ENCODE measurements at regions not wholly inside any gene's neighbourhood (a gene's known extent, or its start where the extent isn't known, plus 50 kb on each side); places are given as distances from the start of the nearest gene placed in this dataset.

DNA sequence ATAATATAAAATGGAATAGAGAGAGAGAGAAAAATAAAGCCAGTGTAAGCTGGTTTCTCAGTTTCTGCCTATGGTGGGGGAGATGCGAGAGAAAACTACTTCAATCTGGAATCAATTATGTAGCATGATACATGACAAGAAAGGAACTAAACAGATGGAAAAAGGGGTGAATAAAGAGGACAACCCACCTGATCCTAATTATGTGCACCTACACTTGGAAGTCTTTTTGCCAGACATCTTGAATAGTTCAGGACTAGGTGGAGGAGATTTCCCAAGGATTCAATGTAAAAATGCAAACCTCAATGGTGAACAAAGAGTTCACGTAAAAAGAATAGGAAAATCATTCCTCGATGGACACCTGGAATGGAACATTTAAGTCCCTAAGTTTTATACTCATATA, 524.4 kb upstream of the RGMA start:
- 90 to 97% (median 94%) methylated on average over 3 of the region's 3 CpGs for WGBS, 5 donors
- Histone ChIP-seq H3K4me1 (no peaks in the 10 kb centered on the region), H3K27ac (no peak overlapping the region), H3K36me3 (no peaks in the 10 kb centered on the region), H3K9me3 (no peaks in the 10 kb centered on the region), H3K27me3 (replicated peaks in 1 of 7) (peaks cover 0 to 8% (median 0%) of the 10 kb centered on the region in 7 donors), H3K4me3 (no peak overlapping the region)
- no peak for TF ChIP-seq POLR2AphosphoS5 (IDR thresholded peaks at IDR 0.05)
- no peak for TF ChIP-seq POLR2A (IDR thresholded peaks at IDR 0.05)
- TF ChIP-seq, protein P1, sequence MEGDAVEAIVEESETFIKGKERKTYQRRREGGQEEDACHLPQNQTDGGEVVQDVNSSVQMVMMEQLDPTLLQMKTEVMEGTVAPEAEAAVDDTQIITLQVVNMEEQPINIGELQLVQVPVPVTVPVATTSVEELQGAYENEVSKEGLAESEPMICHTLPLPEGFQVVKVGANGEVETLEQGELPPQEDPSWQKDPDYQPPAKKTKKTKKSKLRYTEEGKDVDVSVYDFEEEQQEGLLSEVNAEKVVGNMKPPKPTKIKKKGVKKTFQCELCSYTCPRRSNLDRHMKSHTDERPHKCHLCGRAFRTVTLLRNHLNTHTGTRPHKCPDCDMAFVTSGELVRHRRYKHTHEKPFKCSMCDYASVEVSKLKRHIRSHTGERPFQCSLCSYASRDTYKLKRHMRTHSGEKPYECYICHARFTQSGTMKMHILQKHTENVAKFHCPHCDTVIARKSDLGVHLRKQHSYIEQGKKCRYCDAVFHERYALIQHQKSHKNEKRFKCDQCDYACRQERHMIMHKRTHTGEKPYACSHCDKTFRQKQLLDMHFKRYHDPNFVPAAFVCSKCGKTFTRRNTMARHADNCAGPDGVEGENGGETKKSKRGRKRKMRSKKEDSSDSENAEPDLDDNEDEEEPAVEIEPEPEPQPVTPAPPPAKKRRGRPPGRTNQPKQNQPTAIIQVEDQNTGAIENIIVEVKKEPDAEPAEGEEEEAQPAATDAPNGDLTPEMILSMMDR (IDR thresholded peaks at IDR 0.05 in 8 of 11, conservative IDR thresholded peaks at IDR 0.05 in 3 of 11): no peak
- intact Hi-C loops (cut with DNase I; ENCODE audit: low total_unique reads): no loop called here
- DNase-seq: no peak

DNA sequence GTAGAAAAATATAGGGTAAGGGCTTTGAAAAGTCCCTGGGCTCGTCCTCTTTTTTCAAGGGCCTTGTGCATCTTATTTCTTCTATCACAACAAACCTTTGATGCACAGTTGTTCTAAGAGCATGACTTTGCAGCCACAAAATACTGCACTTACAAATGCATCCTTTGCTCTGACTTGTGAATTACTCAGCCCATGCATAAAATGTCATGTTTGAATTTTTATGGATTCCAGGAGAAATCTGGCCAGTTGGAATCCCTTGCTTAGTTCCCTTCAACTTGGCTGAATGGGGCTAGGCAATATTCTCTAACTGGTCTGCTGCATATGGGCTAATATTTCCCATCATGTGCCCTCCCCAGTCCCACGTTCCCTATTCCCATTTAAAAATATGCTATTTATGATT, 523.9 kb upstream of the RGMA start:
- Histone ChIP-seq H3K36me3 (no peaks in the 10 kb centered on the region), H3K4me3 (no peak overlapping the region), H3K9me3 (no peaks in the 10 kb centered on the region), H3K27me3 (replicated peaks in 1 of 7) (peaks cover 0 to 8% (median 0%) of the 10 kb centered on the region in 7 donors), H3K27ac (no peak overlapping the region), H3K4me1 (no peaks in the 10 kb centered on the region)
- intact Hi-C loops (cut with DNase I; ENCODE audit: low total_unique reads): no loop called here
- TF ChIP-seq POLR2AphosphoS5 (IDR thresholded peaks at IDR 0.05) (no peak), POLR2A (IDR thresholded peaks at IDR 0.05) (no peak)
- TF ChIP-seq, protein P1 (IDR thresholded peaks at IDR 0.05 in 8 of 11, conservative IDR thresholded peaks at IDR 0.05 in 3 of 11): no peak
- 55 to 80% (median 71%) methylated on average over 2 of the region's 2 CpGs for WGBS, 5 donors
- no peak for DNase-seq

DNA sequence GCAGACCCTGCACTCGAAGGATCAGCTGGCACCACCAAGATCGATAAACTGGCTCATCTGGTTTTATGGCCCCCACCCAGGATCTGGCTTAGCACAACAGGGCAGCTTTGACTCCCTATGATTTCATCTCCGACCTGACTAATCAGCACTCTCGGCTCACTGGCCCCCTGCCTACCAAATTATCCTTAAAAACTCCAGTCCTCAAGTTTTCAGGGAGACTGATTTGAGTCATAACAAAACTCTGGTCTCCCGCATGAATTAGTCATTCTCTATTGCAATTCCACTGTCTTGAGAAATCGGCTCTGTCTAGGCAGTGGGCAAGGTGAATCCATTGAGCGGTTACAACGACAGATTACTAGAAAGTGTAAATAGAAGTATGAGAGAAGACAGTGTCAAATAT, 521.9 kb upstream of the RGMA start:
- intact Hi-C loops (cut with DNase I; ENCODE audit: low total_unique reads): no loop called here
- Histone ChIP-seq H3K27ac (no peak overlapping the region), H3K36me3 (no peaks in the 10 kb centered on the region), H3K9me3 (no peaks in the 10 kb centered on the region), H3K4me3 (no peak overlapping the region), H3K4me1 (no peaks in the 10 kb centered on the region), H3K27me3 (replicated peaks in 1 of 7) (no peaks in the 10 kb centered on the region)
- WGBS, 5 donors: 79 to 92% (median 88%) methylated on average over 8 of the region's 8 CpGs
- TF ChIP-seq, protein P1 (IDR thresholded peaks at IDR 0.05 in 8 of 11, conservative IDR thresholded peaks at IDR 0.05 in 3 of 11): no peak
- TF ChIP-seq POLR2A (IDR thresholded peaks at IDR 0.05) (no peak), POLR2AphosphoS5 (IDR thresholded peaks at IDR 0.05) (no peak)
- no peak for DNase-seq

DNA sequence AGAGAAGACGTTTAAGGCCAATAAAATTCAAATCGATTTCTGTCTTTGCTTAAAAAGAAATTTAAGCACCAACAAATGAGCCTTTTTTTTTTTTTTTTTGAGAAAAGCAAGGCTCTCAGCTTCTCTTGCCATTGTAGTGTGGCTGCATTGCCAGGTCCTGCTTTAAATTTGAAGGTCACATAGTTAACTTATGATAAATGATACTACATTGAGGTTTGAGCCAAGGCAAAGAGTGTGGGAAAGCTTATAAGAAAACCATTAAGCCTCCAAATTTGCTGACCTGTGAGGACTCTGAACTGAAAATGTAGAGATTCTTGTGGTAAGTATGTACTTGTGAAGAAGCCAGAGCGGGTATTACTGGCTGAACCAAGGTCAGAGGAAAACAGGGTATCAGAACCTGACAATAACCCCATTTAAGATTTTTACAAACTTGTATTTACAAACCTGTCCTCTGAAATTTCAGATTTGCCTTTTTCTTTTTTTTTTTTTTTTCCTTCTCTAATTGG, 519.7 kb upstream of the RGMA start:
- Histone ChIP-seq H3K9me3 (no peaks in the 10 kb centered on the region), H3K27me3 (replicated peaks in 1 of 7) (no peaks in the 10 kb centered on the region), H3K27ac (no peak overlapping the region), H3K36me3 (no peaks in the 10 kb centered on the region), H3K4me3 (no peak overlapping the region), H3K4me1 (no peaks in the 10 kb centered on the region)
- WGBS, 5 donors: 60 to 87% (median 72%) methylated on average over 3 of the region's 3 CpGs
- TF ChIP-seq, protein P1 (IDR thresholded peaks at IDR 0.05 in 8 of 11, conservative IDR thresholded peaks at IDR 0.05 in 3 of 11): no peak
- TF ChIP-seq POLR2AphosphoS5 (IDR thresholded peaks at IDR 0.05): no peak
- no peak for TF ChIP-seq POLR2A (IDR thresholded peaks at IDR 0.05)
- intact Hi-C loops (cut with DNase I; ENCODE audit: low total_unique reads): no loop called here
- no peak for DNase-seq

All from spleen (tissue), 11 donors.